GM18519 (cell line): ENCODE measurements at regions not wholly inside any gene's neighbourhood (a gene's known extent, or its start where the extent isn't known, plus 50 kb on each side); places are given as distances from the start of the nearest gene placed in this dataset.
A peak's percentile ranks its signal among the peaks of the same experiment; 100 is the strongest.

Experiments
- ATAC-seq: cut with Tn5 transposase; IDR thresholded peaks from one replicate; pipeline ENCODE4 v1.9.1; 2021; ENCODE audit warnings: mild to moderate bottlenecking, moderate library complexity; ENCODE audit not compliant: unreplicated experiment, low FRiP score

- no peak for ATAC-seq
Measured at GRCh38 chr15:98438907-98439306, 209.4 kb upstream of the IGF1R start.

DNA sequence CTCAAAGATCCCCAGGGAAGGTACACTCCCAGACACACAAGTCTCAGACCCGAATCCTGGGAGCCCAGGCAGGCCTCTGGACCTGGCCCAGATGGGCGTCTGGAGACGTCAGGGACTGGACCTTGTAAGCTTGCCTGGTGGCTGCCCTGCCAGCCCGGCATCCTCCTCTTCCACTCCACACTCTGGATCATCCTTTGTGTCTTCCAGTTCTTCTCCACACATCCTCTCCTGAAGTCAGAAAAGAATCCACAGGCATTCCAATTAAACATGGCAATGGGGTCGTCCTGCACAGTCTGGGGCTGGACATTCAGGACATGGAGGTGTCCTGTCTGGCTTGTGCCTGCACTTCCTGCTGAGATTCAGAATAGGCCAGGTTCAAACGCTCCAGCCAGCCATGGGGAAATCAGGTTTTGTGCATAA lies 208.8 kb upstream of the IGF1R start:
- ATAC-seq, result no peak

DNA sequence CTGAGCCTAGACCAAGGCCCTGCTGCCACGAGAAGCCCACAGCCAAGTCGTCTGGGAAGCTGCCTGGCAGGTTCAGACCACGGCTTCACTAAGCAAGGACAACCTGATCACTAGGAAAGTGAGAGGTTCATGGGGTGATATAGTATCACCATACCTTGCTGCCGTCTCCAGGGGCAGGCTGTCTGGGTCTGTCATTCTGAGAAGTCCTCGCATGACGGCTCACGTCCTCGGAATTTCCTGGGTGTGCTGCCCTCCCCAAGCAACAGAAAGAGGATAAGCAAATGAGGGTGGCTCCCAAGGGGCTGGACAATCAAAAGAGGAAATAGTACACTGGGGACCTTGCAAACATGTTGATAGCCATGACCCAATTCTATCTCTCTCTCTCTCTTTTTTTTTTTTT lies 207.4 kb upstream of the IGF1R start:
- peak; percentile 48 for ATAC-seq

DNA sequence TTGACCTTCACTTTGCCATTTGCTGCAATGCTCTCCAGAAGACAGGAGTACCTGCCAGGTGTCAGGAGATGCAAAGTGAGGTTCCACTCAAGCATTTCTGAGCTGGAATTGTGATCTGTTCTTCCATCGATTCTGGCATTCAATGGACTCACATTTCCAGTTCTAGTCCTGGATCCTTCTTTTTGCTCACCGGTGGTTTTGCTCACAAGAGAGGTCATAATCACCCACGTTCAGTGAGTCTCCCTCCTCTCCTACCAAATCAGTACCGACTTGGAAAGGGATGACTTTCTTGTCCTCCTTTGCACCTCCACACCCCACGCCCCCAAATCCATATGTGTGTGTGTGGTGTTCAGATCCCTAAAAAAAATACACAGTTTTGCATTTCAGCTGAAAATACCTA lies 206.7 kb upstream of the IGF1R start:
- no peak for ATAC-seq

DNA sequence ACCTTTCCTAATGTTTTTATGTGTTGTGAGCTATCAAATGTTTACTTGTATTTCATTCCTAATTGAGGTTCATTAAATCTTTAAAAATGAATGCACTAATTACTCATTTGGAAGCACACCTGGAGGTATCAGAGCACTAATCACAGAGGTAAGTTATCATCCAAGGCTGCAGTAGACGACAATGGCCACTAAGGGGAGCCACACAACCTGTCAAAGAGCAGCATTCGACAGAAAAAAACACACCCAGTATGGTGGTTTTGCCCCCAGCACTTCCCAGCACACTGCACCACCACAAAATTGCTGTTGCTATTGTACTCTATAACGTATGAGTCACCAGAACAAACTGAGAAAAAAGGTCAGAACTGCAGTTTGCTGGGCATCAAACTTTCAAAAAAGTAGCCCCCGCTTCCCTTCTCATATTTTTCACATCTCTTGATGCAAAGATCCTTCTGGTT lies 205.9 kb upstream of the IGF1R start:
- ATAC-seq, result peak; percentile 78

- no peak for ATAC-seq
Measured at GRCh38 chr15:98442901-98443300, 205.4 kb upstream of the IGF1R start.

DNA sequence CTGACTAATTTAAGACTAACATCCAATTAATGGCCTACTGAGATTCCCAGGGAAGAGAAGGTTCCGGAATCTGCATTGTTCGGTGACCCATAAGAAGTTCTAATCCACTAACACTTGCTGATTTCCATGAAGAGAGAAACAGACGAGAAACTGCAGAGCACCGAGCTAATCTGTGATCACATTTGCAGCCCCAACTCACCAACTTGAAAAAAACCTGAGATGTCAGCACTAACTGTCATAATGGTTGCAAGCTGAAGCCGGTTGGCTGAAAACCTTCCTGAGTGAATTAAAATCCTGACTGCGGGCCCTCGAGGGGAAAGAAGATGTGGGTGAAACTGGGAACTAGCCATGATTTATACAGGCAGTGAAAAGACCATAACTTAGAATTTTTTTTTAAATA lies 204.8 kb upstream of the IGF1R start:
- ATAC-seq, result no peak

DNA sequence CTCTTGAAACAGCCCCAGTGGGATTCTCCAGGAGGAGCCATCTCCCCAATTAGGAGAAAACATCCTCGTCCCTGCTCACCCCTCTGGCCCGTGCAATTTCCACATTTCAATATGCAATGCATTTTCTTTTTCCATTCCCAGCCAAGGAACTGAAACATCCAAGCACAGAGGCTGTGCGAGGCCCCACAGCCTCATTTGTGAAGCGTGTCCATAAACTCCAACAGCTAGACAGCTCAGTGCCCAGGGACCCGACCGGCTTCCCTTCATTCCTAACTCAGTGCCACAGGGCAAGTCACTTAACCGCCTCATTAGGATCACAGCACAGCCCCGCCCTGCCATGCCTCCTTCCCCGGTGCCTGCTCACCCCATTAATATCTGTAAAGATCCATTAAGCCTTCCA lies 204.2 kb upstream of the IGF1R start:
- ATAC-seq, result no peak

DNA sequence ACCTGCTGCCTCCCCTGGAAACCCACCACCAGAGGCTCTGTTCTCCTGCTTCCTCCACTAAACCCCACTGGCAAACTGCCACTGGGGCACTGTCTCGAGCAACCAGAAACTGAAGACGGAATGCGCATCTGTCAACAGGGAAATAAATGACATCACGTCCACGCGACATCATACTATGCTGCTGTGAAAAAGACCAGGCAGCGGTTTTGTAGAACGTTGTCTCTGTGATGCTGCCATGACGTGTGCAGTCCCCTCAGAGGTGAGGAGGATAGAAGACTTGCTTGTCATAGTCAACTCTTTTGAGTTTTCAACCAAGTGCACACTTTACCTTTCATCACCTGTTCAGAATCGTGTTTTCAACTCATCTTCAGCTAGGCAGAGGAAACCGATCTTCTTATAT lies 203.0 kb upstream of the IGF1R start:
- ATAC-seq, result no peak

DNA sequence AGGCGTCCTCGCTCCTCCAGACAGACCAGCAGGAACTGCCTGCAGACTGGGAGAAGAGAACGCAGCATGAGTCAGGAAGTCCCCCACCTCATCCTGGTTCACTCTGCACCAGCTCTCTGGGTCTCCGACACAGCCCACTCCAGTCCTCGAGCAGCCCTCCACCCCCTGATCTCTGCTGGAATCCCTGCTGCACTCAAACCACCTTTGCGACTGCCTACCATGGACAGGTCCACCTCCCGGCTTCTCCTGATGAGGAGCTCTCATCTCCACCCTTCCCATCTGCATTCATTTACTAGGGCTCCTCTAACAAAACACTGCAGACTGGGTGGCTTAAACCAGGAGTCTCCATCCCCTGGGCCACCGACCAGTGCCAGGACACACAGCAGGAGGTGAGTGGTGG lies 202.3 kb upstream of the IGF1R start:
- no peak for ATAC-seq

DNA sequence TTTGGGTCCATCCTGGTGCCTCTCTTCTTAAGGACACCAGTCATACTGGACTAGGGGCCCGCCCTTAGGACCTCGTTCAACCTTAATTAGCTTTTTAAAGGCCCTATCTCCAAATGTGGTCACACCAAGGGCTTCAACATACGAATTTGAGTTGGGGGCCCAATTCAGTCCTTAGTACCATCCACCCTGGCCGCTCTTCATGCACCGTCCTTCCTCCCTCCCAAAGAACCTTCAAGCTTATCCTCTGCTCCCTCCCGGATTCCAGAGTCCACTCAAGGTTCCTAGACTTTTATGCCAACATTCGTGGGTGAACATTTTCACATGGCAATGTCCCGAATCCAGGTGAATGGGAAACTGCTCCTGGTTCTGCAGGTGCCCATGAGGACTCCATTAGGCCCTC lies 201.3 kb upstream of the IGF1R start:
- no peak for ATAC-seq

DNA sequence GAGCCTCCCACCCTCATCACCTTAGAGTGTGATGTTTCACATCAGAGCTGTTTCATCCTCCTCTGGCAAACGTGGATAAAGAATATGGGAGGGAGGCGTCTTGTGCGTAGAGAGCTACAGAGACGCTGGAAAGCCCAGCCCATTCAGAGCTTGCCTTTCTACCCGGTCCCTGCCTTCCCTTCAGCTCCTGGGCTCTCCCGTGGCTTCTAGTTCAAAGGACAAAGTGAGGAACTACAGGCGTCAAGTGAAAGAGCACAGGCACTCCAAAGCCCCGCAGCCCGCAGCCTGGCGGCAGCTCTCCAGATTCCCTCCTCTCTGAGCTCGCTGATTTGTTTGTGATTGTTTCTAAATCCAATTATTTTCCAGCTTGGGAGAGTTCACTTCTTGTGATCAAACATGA lies 197.1 kb upstream of the IGF1R start:
- no peak for ATAC-seq

DNA sequence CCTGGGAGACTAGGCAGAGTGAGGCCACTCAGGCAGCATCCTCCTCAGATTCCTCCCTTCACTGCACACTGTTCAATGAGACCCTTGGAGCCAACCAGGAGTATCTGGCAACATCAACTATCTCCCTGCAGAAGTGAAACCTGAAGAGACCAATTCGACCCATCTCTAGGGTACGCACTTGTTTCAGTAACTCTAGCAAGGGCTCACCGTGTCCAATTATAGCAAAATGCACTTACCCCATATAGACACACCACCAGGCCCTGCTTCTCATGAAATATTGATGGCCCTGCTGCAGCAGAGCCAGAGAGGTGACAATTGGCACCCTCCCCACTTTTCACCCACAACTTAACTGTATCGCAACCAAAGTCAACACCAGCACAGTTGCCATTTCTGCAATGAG lies 196.1 kb upstream of the IGF1R start:
- ATAC-seq, result no peak

DNA sequence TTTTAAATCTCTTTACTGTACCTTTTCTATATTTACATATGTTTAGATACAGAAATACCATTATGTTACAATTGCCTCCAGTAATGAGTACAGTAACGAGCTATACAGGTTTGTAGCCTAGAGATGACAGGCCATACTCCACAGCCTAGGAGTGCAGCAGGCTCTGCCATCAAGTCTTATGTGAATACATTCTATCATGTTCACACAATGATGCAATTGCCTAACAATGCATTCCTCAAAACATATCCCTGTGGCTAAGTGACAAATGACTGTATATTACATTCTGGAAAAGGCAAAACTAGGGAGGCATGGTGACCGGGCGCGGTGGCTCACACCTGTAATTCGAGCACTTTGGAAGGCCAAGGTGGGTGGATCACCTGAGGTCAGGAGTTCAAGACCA lies 192.4 kb upstream of the IGF1R start:
- no peak for ATAC-seq

DNA sequence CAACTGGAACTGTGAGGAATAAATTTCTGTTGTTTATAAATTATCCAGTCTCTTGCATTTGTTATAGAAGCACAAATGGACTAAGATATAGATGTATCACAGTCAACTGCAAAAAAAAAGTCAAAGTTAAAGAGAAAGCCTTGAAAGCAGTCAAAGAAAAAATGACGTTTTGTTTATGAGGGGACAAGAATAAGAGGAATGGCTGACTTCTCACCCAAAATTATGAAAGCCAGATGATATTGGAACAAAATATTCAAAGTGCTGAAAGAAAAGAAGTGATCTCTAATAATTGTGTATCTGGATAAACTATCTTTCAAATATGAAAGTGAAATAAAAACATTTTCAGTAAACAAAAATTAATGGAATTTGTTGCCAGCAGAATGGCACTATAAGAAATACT lies 171.8 kb upstream of the IGF1R start:
- no peak for ATAC-seq

GRCh38 chr15:98480844-98481243 lies 167.5 kb upstream of the IGF1R start:
- ATAC-seq, result no peak

DNA sequence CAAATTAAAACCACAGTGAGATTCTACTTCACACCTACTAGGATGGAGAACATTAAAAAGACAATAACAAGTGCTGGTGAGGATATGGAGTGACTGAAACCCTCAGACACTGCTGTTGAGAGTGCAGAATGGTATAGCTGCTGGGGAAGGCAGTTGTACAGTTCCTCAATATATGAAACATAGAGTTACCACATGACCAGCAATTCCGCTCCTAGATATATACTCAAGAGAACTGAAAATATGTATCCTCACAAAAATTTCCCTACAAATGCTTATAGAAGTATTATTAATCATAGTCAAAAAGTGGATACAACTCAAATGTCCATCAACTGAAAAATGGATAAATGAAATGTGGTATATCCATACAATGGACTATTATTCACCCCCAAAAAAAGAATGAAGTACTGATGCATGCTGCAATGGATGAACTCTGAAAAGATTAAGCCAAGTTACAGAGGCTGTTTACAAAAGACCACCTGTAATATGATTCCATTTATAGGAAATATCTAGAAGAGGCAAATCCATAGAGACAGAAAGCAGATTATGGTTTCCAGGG lies 164.7 kb upstream of the IGF1R start:
- ATAC-seq, result no peak

DNA sequence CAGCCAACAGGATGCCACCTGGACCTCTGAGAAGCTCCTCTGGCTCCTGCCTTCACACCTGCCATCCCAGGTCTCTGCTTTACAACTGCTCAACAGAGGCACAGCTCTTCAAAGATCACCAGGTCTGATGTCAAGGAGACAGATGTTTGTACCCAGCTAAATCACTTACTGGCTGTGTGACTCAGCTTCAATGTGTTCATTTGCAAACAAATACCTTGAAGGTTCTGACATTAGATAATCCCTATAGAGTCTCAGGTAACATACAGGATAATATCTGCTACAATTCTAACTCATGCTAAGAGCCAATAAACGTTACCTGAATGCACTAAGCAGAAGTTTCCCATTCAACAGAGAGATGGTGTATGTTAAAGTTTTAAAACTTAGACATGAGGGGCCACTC lies 163.4 kb upstream of the IGF1R start:
- no peak for ATAC-seq

GRCh38 chr15:98485451-98485850 lies 162.9 kb upstream of the IGF1R start:
- ATAC-seq, result no peak

DNA sequence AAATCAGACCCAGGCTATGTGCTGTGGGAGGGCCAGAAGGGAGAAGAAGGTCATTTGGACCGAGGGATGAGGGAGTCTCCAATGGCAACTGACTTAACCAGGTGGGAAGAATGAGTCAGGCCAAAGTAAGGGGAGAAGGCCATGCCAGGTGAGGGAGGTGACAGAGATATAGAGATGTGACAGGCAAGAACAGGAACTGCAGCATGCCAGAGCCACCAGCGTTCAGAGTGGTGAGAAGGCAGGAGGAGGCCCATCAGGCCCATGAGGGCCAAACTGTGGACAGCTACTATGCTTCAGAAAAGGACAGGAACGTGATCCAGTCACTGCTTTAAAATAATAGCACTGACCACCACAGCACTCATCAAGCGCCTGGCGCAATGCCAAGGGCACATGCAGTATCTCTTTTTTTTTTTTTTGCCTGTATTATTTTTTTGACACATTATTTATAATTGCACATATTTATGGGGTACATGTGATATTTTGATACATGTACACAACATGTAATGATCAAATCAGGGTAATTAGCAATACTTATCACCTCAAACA lies 154.3 kb upstream of the IGF1R start:
- no peak for ATAC-seq

GRCh38 chr15:98501192-98501591 lies 147.1 kb upstream of the IGF1R start:
- ATAC-seq, result no peak

- ATAC-seq, result no peak
Measured at GRCh38 chr15:98501632-98502031, 146.7 kb upstream of the IGF1R start.

DNA sequence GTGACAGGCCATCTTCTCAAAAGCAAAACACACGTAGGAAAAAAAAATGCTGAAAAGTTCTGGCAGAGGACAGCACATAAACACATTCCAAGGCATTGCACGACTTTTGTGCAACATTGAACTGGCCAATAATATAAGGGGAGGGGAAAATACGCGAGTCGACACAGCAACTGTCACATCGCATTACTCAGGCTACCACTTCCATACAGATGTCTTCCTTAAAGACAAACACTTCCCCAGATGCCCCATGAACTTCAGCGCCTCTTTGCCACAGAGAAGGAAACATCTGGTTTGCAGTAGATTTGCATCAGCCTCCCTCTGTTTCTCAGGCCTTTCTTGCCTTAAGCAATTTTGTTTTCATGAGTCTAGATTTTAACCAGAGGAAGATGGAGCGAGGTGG lies 144.4 kb upstream of the IGF1R start:
- ATAC-seq, result no peak
